Tibial artery (tissue), 4 donors: ENCODE measurements at regions not wholly inside any gene's neighbourhood (a gene's known extent, or its start where the extent isn't known, plus 50 kb on each side); places are given as distances from the start of the nearest gene placed in this dataset.

ENCODE experiments used
- DNase-seq, 2 donors: peaks; one replicate each; pipeline ENCODE4 v3.0.0-alpha.2; 2019
- H3K27ac ChIP-seq, 2 donors: fragments of 200-600 bp; sonication (generic) in 1 of 2; 1 replicate in 1 of 2; 2 replicates in 1 of 2; pipeline ENCODE4 v1.5.1; 2018 to 2019; ENCODE audit warnings: mild to moderate bottlenecking in 1 of 2
- H3K27me3 ChIP-seq, 2 donors: fragments of 200-600 bp; sonication (generic) in 1 of 2; one replicate each; pipeline versions ENCODE4 v1.5.1 to v1.6.0; 2016 to 2019
- H3K36me3 ChIP-seq, 3 donors: fragments of 200-600 bp; sonication (generic) in 2 of 3; one replicate each; pipeline ENCODE4 v1.5.1; 2016 to 2019; ENCODE audit warnings: mild to moderate bottlenecking in 2 of 3
- H3K4me1 ChIP-seq, 4 donors: fragments of 200-600 bp; sonication (generic) in 2 of 4; 1 replicate in 3 of 4; 2 replicates in 1 of 4; pipeline ENCODE4 v1.5.1; 2016 to 2019
- H3K4me3 ChIP-seq, 2 donors: fragments of 200-600 bp; sonication (generic) in 1 of 2; 1 replicate in 1 of 2; 2 replicates in 1 of 2; pipeline ENCODE4 v1.5.1; 2018 to 2019; ENCODE audit warnings: mild to moderate bottlenecking in 2 of 2
- H3K9me3 ChIP-seq, 3 donors: fragments of 200-600 bp; sonication (generic) in 1 of 3; one replicate each; pipeline ENCODE4 v1.5.1; 2016 to 2019
- intact Hi-C: fragments of 100-400 bp; cut with DNase I; formaldehyde crosslinking; loops from one replicate; pipeline ENCODE4 v1.15.0; 2023; ENCODE audit warnings: low total_unique reads
- TF ChIP-seq, protein P1 (sequence below), 2 experiments: fragments of 200-600 bp in 1 of 2; fragments of 450-650 bp in 1 of 2; IDR thresholded peaks; one replicate each; pipeline ENCODE4 v1.5.1; 2017 to 2019; ENCODE audit warnings: antibody characterized with exemption in 2 of 2, mild to moderate bottlenecking in 1 of 2, moderate library complexity in 1 of 2

DNA sequence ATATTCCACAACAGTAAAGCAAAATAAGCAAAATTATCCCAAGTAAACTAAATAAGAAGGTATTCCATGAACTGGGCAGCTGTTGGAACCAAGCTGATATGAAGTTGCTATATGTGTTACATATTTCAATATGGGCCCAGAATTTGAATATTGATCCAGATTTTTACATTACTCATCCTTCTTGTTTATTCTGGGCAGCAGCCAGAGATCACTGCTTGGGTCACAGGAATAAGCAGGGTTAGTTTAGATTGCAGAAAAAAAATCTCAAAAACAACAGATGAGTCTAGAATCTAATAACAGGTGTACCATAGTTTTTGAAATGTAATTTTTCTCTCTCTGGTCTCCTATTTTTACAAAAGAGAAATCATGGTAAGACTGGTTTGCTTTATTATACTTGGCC lies 171.5 kb upstream of the NAMPT start:
- Histone ChIP-seq H3K27ac (no peak overlapping the region), H3K4me3 (no peak overlapping the region), H3K27me3 (no peaks in the 10 kb centered on the region), H3K36me3 (no peaks in the 10 kb centered on the region), H3K9me3 (no peaks in the 10 kb centered on the region), H3K4me1 (no peaks in the 10 kb centered on the region)
- intact Hi-C loops, result no loop called here
- TF ChIP-seq, protein P1, sequence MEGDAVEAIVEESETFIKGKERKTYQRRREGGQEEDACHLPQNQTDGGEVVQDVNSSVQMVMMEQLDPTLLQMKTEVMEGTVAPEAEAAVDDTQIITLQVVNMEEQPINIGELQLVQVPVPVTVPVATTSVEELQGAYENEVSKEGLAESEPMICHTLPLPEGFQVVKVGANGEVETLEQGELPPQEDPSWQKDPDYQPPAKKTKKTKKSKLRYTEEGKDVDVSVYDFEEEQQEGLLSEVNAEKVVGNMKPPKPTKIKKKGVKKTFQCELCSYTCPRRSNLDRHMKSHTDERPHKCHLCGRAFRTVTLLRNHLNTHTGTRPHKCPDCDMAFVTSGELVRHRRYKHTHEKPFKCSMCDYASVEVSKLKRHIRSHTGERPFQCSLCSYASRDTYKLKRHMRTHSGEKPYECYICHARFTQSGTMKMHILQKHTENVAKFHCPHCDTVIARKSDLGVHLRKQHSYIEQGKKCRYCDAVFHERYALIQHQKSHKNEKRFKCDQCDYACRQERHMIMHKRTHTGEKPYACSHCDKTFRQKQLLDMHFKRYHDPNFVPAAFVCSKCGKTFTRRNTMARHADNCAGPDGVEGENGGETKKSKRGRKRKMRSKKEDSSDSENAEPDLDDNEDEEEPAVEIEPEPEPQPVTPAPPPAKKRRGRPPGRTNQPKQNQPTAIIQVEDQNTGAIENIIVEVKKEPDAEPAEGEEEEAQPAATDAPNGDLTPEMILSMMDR (IDR thresholded peaks at IDR 0.05), result no peak
- no peak for DNase-seq

DNA sequence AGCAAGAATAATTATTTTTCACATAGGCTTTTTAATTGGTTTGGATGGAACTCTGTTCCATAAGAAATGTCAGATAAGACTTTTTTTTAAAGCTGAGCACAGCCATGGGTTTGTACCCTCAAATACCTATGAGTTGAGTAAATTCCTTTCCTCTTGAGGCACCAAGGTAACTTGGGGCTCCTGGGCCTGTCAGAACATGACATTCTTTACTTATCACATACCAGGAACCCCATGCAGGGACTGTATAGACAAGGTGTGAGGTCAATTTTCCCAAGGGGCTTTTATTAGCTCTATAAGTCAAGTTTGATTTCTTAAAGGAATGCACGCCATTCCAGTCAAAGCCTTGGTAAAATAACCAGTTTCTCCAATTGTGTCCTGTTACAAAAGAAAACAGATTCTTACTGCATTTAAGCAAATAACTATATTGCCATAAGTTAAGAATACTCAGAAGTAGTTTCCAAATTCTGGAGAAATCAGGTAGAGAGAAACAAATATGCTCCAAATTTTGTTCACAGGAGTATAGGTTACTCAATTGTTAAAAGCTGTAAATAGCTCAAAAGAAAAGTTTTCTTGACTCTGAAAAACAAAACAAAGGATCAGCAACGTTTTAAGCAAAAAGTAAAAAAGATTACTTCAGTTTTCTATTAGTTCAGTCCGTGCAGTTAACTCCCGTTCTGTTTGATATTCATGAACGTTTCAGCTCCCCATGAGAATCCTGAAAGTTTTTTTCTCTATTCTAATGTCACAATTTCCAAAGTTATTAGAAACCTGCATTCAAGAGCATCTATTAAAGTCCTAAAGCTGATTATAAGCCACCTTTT lies 167.5 kb upstream of the NAMPT start:
- Histone ChIP-seq H3K36me3 (no peaks in the 10 kb centered on the region), H3K9me3 (no peaks in the 10 kb centered on the region), H3K27ac (no peak overlapping the region), H3K27me3 (no peaks in the 10 kb centered on the region), H3K4me1 (no peaks in the 10 kb centered on the region), H3K4me3 (no peak overlapping the region)
- no peak for DNase-seq
- intact Hi-C loops, result no loop called here
- TF ChIP-seq, protein P1 (IDR thresholded peaks at IDR 0.05), result no peak

DNA sequence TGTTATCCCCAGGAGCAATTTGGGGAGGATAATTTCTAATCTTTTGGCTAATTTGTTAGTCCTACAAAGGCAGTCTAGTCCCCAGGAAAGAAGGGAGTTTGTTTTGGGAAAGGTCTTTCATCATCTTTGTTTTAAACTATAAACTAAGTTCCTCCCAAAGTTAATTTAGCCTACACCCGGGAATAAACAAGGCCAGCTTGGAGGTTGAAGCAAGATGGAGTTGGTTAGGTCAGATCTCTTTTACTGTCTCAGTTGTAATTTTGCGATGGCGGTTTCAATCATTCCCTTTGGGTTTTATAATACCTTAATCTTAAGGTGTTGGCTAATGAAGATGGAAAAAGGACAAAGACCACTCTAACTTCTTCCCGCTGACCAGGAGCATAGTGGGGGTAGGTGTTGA lies 166.4 kb upstream of the NAMPT start:
- Histone ChIP-seq H3K27me3 (no peaks in the 10 kb centered on the region), H3K9me3 (no peaks in the 10 kb centered on the region), H3K4me3 (no peak overlapping the region), H3K36me3 (no peaks in the 10 kb centered on the region), H3K4me1 (no peaks in the 10 kb centered on the region), H3K27ac (no peak overlapping the region)
- DNase-seq, result no peak
- intact Hi-C loops, result no loop called here
- TF ChIP-seq, protein P1 (IDR thresholded peaks at IDR 0.05), result no peak

DNA sequence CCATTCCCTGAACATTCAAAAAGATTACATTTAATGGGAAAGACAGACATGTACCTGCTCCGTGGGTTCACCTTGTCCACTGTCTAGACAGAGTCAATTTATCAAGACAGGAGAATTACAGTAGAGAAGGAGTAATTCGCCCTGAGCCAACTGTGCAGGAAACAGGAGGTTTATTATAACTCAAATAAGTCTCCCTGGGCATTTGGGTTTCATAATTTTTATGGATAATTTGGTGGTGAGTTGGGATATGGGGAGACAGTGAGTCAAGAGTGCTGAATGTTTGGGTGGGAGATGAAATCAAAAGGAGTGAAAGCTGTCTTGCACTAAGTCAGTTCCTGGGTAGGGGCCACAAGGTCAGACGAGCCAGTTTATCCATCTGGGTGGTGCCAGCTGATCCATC lies 165.9 kb upstream of the NAMPT start:
- Histone ChIP-seq H3K36me3 (no peaks in the 10 kb centered on the region), H3K27me3 (no peaks in the 10 kb centered on the region), H3K9me3 (no peaks in the 10 kb centered on the region), H3K27ac (no peak overlapping the region), H3K4me1 (no peaks in the 10 kb centered on the region), H3K4me3 (no peak overlapping the region)
- DNase-seq, result no peak
- intact Hi-C loops, result no loop called here
- TF ChIP-seq, protein P1 (IDR thresholded peaks at IDR 0.05), result no peak

DNA sequence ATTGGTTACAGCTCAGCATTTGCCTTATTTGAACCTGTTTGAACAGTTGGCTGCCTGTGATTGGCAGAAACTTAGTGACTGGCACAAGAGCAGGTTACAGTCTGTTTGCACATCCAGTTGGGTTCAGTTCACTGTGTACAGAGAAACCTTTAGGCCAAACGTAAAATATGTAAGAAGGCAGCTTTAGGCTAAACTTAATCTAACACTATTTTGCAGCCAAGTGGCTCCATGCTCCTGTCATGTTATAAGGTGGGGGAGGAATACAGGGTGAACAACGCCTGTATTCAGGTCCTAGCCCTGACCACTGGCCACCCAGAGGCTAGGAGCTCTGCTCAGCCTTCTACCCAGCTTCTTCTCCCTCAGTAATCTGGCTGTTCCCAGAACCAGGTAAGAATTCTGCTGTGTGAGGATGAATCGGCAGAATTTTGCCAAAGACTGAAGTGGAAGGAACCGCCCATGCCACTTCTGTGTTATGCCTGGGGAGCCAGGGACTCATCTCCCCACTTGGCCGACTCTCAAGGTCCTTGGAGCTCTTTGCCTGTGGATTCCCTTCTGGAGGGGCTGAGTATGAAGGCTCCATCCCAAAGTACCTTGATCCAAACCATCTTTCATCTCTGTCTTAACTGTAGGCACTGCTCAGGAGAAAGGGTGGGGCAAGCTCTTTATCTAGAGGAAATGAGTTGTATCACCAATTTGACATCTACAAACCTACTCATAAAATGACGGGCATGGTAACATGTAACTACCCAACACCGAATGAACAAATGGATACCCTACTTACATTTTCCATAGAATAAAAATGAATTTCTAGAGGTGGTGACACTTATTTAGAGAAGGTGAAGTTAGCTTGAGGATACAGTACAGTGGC lies 164.4 kb upstream of the NAMPT start:
- H3K36me3 ChIP-seq, result no peaks in the 10 kb centered on the region
- H3K4me3 ChIP-seq, result no peak overlapping the region
- no peaks in the 10 kb centered on the region for H3K9me3 ChIP-seq
- no peak overlapping the region for H3K27ac ChIP-seq
- intact Hi-C loops, result no loop called here
- H3K27me3 ChIP-seq, result no peaks in the 10 kb centered on the region
- no peak for DNase-seq
- no peaks in the 10 kb centered on the region for H3K4me1 ChIP-seq
- TF ChIP-seq, protein P1 (IDR thresholded peaks at IDR 0.05), result no peak
